ENCODE measurements at regions not wholly inside any gene's neighbourhood (a gene's known extent, or its start where the extent isn't known, plus 50 kb on each side); places are given as distances from the start of the nearest gene placed in this dataset.
"Not testable (repeated sequence)": the region's sequence is repeated elsewhere in the genome, so short reads cannot be mapped to it uniquely, and the experiment has no call there.

- DNase-seq: no peak
Measured at GRCh38 chr13:87124785-87125074, 546.4 kb upstream of the SLITRK5 start.

- DNase-seq: peak; percentile 2
Measured at GRCh38 chr13:87128036-87128435, 543.1 kb upstream of the SLITRK5 start.

DNA sequence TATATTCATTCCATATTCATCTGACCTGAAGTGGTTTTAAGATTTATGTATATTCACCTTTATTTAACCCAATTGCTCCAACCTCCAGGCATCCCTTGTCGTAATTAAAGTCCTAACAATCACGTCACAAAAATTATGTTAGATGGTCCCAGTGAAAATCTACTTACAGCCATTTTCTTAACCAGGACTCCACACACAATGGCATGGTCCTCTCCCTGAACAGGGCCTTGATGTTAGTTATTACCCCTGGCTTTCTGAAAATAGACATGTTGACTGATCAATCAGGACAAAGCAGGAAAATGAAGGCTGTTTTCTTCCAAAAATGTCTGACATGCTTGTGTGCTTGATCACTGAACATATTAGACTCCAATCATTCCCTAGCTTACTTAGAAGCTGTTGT is 542.7 kb upstream of the SLITRK5 start:
- DNase-seq: no peak

DNA sequence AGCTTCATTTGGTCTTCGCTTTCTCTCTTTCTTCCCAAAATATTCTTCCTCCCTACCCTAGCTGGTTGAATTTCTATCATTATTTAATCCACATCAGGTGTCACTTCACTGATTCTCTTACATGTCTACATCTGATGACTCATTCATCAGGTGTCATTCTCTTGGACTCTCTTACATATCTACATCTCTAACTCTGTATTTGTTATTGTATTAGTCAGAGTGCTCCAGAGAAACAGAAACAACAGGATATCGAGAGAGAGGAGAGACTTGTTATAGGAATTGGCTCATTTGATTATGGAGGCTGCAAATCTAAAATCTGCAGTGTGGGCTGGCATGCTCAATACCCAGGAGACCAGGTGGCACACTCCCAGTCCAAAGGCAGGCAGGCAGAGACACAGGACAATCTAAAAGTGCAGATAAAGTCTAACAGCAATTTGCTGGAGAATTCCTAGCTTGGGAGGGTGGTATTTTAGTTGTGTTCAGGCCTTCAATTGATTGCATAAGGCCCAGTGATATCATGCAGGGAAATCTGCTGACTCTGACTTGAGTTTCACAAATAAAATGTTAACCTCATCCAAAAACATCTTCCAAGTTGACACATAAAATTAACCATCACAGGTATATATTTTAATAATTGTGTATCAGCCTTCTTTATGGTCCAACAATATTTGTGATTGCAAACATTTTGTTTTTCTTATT is 541.4 kb upstream of the SLITRK5 start:
- no peak for DNase-seq

DNA sequence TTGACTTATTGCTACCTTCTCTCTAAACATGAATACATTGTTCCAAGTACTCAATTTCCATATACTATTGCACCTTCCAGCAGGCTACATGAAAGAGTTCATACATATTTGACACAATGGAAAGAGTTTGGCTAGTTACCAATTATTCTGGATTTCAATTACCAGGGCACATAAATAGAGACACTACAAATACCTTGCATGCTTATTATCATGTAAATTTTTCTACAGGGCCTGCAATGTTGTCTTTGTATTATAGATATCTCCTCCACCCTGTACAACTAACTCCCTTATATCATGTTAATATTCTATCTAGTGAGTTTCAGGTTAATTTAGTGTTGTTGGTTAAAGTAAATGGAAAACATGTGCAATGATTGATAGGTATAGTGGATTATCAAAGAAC is 540.7 kb upstream of the SLITRK5 start:
- peak; percentile 54 for DNase-seq

GRCh38 chr13:87131611-87132010 is 539.6 kb upstream of the SLITRK5 start:
- DNase-seq: no peak

- no peak for DNase-seq
Measured at GRCh38 chr13:87138866-87139265, 532.3 kb upstream of the SLITRK5 start.

- no peak for DNase-seq
Measured at GRCh38 chr13:87147076-87147475, 524.1 kb upstream of the SLITRK5 start.

- DNase-seq: no peak
Measured at GRCh38 chr13:87153371-87153770, 517.8 kb upstream of the SLITRK5 start.

- DNase-seq: no peak
Measured at GRCh38 chr13:87166348-87166747, 504.8 kb upstream of the SLITRK5 start.

GRCh38 chr13:87168390-87168789 is 502.8 kb upstream of the SLITRK5 start:
- no peak for DNase-seq

DNA sequence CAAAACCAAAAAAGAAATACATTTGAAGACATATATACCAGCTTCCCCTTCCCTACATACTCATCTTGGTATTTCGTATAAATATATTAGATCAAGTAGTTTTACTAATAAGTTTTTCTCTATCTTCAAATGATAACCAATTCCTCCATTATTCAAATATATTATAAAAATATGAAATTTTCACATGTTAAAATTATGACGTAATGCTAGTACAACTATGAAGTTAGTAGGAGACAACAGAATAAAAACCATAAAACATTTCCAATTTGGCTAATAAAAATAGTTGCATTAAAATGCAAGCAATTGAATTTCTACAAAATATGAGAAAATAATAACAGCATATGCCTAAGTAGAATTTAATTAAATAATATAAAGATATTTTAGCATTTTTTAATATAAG is 501.8 kb upstream of the SLITRK5 start:
- DNase-seq: no peak

DNA sequence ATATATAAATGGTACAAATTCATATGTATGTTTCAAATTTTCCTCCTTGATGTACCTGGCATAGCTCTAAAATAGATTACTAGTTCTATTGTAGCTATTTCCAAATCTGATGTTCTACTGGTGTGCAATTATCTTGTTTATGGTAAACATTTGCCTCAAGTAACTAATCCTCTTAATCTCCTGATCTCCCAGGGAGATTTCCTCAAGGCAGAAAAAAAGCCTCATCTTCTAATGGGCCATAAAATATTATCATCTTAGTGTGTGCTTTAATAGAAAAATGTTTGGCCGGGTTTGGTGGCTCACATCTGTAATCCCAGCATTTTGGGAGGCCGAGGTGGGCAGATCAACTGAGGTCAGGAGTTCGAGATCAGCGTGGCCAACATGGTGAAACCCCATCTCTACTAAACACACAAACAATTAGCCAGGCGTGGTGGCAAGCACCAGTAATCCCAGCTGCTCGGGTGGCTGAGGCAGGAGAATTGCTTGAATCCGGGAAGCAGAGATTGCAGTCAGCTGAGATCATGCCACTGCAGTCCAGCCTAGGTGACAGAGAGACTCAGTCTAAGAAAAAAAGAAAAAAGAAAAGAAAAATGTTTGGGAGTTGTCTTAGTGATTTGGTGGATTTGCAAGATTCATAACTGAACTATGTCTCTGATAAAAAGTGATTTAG is 498.9 kb upstream of the SLITRK5 start:
- DNase-seq: no peak

DNA sequence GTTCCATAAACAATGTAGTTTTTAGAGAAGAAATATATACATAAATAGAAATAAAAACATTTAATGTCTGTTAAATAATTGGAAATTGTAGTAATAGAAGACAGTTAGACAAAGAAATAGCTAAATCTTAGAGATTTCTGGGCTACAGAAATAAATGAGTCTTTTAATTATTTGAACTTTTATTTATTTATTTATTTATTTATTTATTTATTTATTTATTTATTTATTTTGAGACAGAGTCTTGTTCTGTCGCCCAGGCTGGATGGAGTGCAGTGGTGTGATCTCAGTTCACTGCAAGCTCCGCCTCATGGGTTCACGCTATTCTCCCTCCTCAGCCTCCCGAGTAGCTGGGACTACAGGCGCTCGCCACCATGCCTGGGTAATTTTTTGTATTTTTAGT is 486.0 kb upstream of the SLITRK5 start:
- not testable (repeated sequence) for DNase-seq

DNA sequence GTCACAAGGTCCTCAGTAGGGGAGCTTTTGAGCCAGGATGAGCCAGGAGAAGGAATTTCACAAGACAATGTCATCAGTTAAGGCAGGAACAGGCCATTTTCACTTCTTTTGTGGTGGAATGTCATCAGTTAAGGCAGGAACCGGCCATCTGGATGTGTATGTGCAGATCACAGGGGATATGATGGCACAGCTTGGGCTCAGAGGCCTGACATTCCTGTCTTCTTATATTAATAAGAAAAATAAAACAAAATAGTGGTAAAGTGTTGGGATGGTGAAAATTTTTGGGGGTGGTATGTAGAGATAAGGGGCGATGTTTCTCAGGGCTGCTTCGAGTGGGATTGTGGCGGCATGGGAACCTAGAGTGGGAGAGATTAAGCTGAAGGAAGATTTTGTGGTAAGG is 484.5 kb upstream of the SLITRK5 start:
- DNase-seq: not testable (repeated sequence)

- DNase-seq: not testable (repeated sequence)
Measured at GRCh38 chr13:87191485-87191884, 479.7 kb upstream of the SLITRK5 start.

DNA sequence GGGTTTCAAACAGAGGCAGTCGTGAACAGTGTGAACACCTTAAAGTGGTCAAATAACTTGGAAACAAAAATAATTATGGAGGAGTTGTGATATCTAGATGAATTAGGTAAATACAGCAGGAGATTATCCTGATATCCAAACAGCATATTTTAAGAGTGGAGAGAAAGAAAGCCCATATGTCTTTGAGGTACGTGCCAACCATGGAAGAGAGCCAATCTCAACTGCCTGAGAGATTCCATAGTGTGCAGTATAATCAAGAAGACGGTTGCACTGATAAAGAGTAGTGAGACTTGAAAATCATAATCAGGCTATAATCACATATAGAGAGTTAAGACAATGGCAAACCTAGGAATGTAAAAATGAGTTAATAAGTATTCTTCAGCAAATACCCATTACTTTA is 472.8 kb upstream of the SLITRK5 start:
- DNase-seq: no peak

DNA sequence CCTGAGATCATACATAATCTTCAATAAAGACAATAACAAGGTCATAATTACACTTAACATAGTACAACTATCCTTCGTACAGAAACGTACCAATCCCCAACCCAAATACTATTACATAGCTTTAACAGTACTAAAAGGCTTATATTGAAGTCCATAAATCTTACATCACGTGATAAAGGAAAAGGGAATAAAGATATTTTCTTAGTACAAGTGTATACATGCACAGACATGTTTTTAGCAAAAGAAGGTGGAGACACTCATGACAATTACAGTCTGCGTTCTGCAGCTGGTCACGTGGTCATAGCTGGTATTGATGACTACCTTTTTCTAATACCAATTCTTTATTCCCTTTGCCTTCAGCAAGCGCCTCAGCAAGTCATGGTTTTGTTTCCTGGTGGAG is 464.5 kb upstream of the SLITRK5 start:
- DNase-seq: no peak

- peak; percentile 1 for DNase-seq
Measured at GRCh38 chr13:87207280-87208003, 463.7 kb upstream of the SLITRK5 start.

DNA sequence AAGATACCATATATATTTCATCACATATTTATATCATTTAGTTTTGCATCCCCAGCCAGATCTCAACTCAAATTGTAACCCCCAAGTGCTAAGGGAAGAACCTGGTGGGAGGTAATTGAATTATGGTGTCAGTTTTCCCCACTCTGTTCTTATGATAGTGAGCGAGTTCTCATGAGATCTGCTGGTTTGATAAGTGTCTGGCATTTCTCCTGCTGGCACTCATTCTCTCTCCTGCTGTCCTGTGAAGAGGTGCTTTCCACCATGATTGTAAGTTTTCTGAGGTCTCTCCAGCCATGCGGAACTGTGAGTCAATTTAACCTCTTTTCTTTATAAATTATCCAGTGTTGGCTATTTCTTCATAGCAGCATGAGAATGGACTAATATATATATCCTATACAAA is 462.5 kb upstream of the SLITRK5 start:
- no peak for DNase-seq

DNA sequence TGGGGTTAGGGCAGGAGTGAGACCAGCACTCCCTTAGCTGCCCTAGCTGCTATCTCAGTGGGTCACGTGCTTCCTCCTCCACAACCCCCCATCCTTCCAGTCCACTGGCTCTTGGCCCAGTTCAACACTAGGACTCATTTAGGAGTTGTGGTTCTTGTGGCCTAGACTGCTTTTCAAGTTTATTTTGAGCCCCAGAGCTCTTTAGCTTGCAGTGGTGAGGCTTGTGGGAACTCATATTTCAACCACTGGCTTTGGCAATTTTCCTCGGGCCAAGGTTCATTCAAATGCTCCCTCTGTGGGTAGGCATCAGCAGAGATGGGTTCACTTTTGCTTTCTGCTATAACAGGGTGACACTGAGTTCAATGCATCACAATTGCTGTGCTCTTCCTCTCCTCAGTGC is 436.2 kb upstream of the SLITRK5 start:
- no peak for DNase-seq

DNA sequence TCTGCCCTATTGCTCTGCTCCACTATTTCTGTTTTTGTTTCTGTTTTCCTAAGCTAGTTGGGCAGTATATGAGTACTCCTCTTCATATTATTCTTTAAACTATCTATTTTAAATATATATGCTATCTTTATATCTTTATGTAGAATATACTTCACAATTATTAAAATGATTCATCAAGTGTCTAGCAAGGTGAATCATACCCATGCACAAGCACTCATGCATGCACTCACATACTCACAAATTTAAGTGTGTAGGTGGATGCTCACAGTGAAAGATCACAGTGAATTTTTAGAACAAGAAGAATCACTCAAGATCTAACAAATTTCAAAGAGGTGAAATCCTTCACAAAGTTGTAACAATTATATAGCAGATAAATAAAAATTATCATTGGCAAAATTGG is 435.6 kb upstream of the SLITRK5 start:
- no peak for DNase-seq

DNA sequence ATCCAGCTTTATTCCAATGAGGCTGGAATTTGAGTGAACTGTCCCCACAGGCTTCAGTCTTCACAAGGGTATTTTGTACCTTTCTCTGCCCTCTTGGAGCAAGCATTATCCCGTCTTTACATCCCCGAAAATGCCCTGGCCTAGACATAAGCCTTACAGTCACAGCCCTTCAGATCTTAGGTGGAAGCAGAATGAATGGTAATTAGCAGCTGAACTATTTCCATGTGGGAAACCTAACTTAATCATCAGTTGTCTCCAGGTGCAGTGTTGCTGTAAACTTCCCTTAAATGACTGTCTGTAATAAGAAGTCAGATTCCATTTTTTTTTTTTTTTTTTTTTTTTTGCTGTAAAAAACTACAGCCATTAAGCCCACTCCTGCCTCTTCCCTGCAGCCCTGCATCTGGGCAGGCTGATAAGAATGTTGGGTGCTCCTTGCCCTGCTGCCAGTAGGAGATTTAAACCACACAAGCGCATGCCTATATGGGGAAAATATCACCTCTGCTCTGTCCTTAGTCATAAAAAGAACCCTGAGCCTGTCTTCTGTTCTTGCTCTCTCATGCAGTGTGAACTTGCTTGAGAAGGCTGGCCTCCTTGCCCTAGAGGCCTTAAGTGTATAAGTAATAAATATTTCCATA is 426.8 kb upstream of the SLITRK5 start:
- no peak for DNase-seq

- DNase-seq: not testable (repeated sequence)
Measured at GRCh38 chr13:87249847-87250246, 421.3 kb upstream of the SLITRK5 start.

Measured in NCI-H1105 treated with DMSO at 0.1 percent for 48 hours (cell line).